Activated CD8-positive, alpha-beta T cell treated with anti-CD3 and anti-CD28 coated beads for 36 hours (primary cell): ENCODE measurements at regions not wholly inside any gene's neighbourhood (a gene's known extent, or its start where the extent isn't known, plus 50 kb on each side); places are given as distances from the start of the nearest gene placed in this dataset.

Experiments used
- ATAC-seq: fragments of 200-7000 bp; cut with Tn5 transposase; one replicate; pipeline ENCODE4 v1.10.0; 2021; ENCODE audit warnings: mild to moderate bottlenecking, moderate library complexity
- CTCF ChIA-PET: fragments of 350-600 bp; sonication (Branson Sonifier 250); formaldehyde crosslinking; loops from one replicate; lab custom pipeline; 2021; ENCODE audit warnings: antibody characterized with exemption; lab: Charles Lee
- POLR2A ChIA-PET: fragments of 350-600 bp; sonication (Branson Sonifier 250); formaldehyde crosslinking; loops from one replicate; lab custom pipeline; 2021; ENCODE audit warnings: antibody characterized with exemption; lab: Charles Lee
- DNase-seq: peaks from one replicate; pipeline ENCODE4 v3.0.0-alpha.2; 2020
- H3K27ac Mint-ChIP-seq: one replicate; pipeline ENCODE4 v1.8.0; 2021; ENCODE audit warnings: mild to moderate bottlenecking, mixed read lengths
- H3K27me3 Mint-ChIP-seq: one replicate; pipeline ENCODE4 v1.8.0; 2021; ENCODE audit warnings: mixed read lengths
- H3K36me3 Mint-ChIP-seq: one replicate; pipeline ENCODE4 v1.8.0; 2021; ENCODE audit warnings: low read depth, mixed read lengths
- H3K4me1 Mint-ChIP-seq: one replicate; pipeline ENCODE4 v1.8.0; 2021; ENCODE audit warnings: low read depth, mixed read lengths
- H3K4me3 Mint-ChIP-seq: one replicate; pipeline ENCODE4 v1.8.0; 2021; ENCODE audit warnings: mild to moderate bottlenecking, moderate library complexity, mixed read lengths
- H3K9me3 Mint-ChIP-seq: one replicate; pipeline ENCODE4 v1.8.0; 2021; ENCODE audit warnings: mixed read lengths
- CTCF ChIP-seq: fragments of 200-600 bp; IDR thresholded peaks from one replicate; pipeline ENCODE4 v1.8.0; 2022; ENCODE audit warnings: antibody characterized with exemption, mild to moderate bottlenecking
- intact Hi-C: fragments of 100-400 bp; cut with micrococcal nuclease; formaldehyde crosslinking; loops from one replicate; pipeline ENCODE4 v1.10.0; 2022

DNA sequence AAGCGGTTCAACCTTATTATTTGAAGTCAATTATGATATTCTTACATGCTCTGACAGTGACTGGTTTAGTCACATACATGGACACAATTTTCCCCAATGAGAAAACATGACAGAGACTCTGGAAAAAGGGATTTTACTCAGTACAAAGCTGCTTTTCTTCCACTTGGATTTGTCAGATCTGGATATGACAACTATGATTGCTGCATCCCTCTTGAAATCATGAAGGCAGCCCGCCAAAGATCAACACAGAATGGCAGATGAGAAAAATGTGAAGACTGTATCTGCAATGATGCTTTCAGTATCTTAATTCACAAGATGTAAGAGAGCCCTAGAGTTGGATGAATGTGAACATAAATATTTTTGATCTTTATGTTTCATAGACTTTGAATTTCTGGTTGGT lies 439.6 kb downstream of the CDH8 start:
- DNase-seq (no peak), ATAC-seq (no peak)
- no peak overlapping the region for H3K27ac Mint-ChIP-seq
- POLR2A ChIA-PET: no interaction called here
- H3K4me3 Mint-ChIP-seq: no peak overlapping the region
- no peak for TF ChIP-seq CTCF
- H3K9me3 Mint-ChIP-seq: peaks cover 33% of the 10 kb centered on the region
- CTCF ChIA-PET: no interaction called here
- H3K36me3 Mint-ChIP-seq: no peaks in the 10 kb centered on the region
- intact Hi-C loops: no loop called here
- H3K27me3 Mint-ChIP-seq: no peaks in the 10 kb centered on the region
- no peaks in the 10 kb centered on the region for H3K4me1 Mint-ChIP-seq

GRCh38 chr16:61595605-61596004 lies 440.6 kb downstream of the CDH8 start:
- ChIA-PET CTCF (no interaction called here), POLR2A (no interaction called here)
- Mint-ChIP-seq H3K36me3 (no peaks in the 10 kb centered on the region), H3K27ac (no peak overlapping the region), H3K4me3 (no peak overlapping the region), H3K9me3 (peaks cover 31% of the 10 kb centered on the region), H3K4me1 (no peaks in the 10 kb centered on the region), H3K27me3 (no peaks in the 10 kb centered on the region)
- DNase-seq: no peak
- ATAC-seq: no peak
- intact Hi-C loops: no loop called here
- TF ChIP-seq CTCF: no peak

GRCh38 chr16:61590577-61590976 lies 445.7 kb downstream of the CDH8 start:
- no peaks in the 10 kb centered on the region for H3K27me3 Mint-ChIP-seq
- no peak overlapping the region for H3K27ac Mint-ChIP-seq
- intact Hi-C loops: no loop called here
- ATAC-seq: no peak
- CTCF ChIA-PET: no interaction called here
- POLR2A ChIA-PET: no interaction called here
- DNase-seq: no peak
- H3K9me3 Mint-ChIP-seq: peaks cover 25% of the 10 kb centered on the region
- H3K4me1 Mint-ChIP-seq: no peaks in the 10 kb centered on the region
- no peak overlapping the region for H3K4me3 Mint-ChIP-seq
- TF ChIP-seq CTCF: no peak
- H3K36me3 Mint-ChIP-seq: no peaks in the 10 kb centered on the region

GRCh38 chr16:61587526-61587925 lies 448.7 kb downstream of the CDH8 start:
- Mint-ChIP-seq H3K4me3 (no peak overlapping the region), H3K27me3 (no peaks in the 10 kb centered on the region), H3K36me3 (no peaks in the 10 kb centered on the region), H3K4me1 (no peaks in the 10 kb centered on the region), H3K9me3 (peaks cover 23% of the 10 kb centered on the region), H3K27ac (no peak overlapping the region)
- TF ChIP-seq CTCF: no peak
- ChIA-PET POLR2A (no interaction called here), CTCF (no interaction called here)
- intact Hi-C loops: no loop called here
- ATAC-seq: no peak
- no peak for DNase-seq

- Mint-ChIP-seq H3K9me3 (peaks cover 9% of the 10 kb centered on the region), H3K27me3 (no peaks in the 10 kb centered on the region), H3K4me3 (no peak overlapping the region), H3K4me1 (no peaks in the 10 kb centered on the region), H3K36me3 (no peaks in the 10 kb centered on the region), H3K27ac (no peak overlapping the region)
- DNase-seq (no peak), ATAC-seq (no peak)
- ChIA-PET POLR2A (no interaction called here), CTCF (no interaction called here)
- TF ChIP-seq CTCF: no peak
- intact Hi-C loops: no loop called here
These were observed 454.7 kb downstream of the CDH8 start for GRCh38 chr16:61581417-61582046.
